ENCODE measurements at regions not wholly inside any gene's neighbourhood (a gene's known extent, or its start where the extent isn't known, plus 50 kb on each side); places are given as distances from the start of the nearest gene placed in this dataset.
A peak's percentile ranks its signal among the peaks of the same experiment; 100 is the strongest.

DNA sequence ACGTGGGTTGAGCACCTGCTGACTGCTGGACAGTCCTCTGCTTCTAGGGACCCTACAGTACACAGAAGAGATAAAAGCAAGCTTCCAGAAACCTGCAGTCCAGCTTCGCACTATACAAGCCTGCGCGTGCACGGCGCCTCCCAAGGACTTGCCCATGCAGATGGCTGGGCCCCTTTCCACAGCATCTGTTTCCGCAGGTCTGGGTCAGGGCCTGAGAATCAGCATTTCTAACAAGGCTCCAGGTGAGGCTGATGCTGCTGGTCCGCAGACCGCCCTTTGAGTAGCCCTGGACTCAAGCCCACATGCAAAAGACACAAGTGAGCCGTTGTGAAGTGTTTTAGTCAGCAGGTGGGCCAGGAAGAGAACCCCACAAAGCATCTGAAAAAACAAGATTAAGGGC, 133.1 kb downstream of the HSD17B3 start:
- Histone ChIP-seq H3K79me1 (ENCODE audit: low read depth, low read length) (no peaks in the 10 kb centered on the region), H4K20me1 (replicated peaks in 1 of 2; ENCODE audit: control insufficient read depth in 1 of 2, insufficient read depth in 2 of 2, low read length in 2 of 2) (no peaks in the 10 kb centered on the region), H3K4me2 (ENCODE audit: insufficient read depth in 1 of 2, low read depth in 2 of 2, low read length in 2 of 2) (0 out of 4 replicates have a peak overlapping the region, but pooled peaks of 1 of the 2 experiments have one; percentile 29), H3K9me3 (ENCODE audit: insufficient read depth in 2 of 2, low read depth in 1 of 2, low read length in 1 of 2) (no peaks in the 10 kb centered on the region), H2AK5ac (ENCODE audit: low read depth, low read length) (0 out of 2 replicates have a peak overlapping the region, but pooled peaks have one; percentile 3), H3K23ac (ENCODE audit: insufficient read length) (no peak overlapping the region), H3K4me1 (replicated peaks in 1 of 4; ENCODE audit: control insufficient read depth in 3 of 4, insufficient read depth in 4 of 4, low read length in 3 of 4) (peaks cover 0 to 12% (median 9%) of the 10 kb centered on the region in 4 experiments; a peak in 4 of 7 replicates), H3K23me2 (ENCODE audit: low read depth, low read length) (no peaks in the 10 kb centered on the region), H3K27me3 (replicated peaks in 1 of 4; ENCODE audit: control insufficient read depth in 3 of 4, extremely low read depth in 1 of 4, insufficient read depth in 3 of 4, low read length in 3 of 4) (no peaks in the 10 kb centered on the region), H3K36me3 (ENCODE audit: control insufficient read depth in 2 of 4, insufficient read depth in 4 of 4, low read length in 3 of 4) (no peaks in the 10 kb centered on the region), H3K9ac (replicated peaks in 1 of 4; ENCODE audit: extremely low read depth in 1 of 4, low read depth in 3 of 4, low read length in 3 of 4) (no peak overlapping the region), H3K27ac (ENCODE audit: low read depth, low read length) (no peak overlapping the region), H2BK15ac (ENCODE audit: low read length) (no peak overlapping the region), H2BK5ac (ENCODE audit: low read depth, low read length) (peak overlapping the region; percentile 56; the same call in 1 of the 2 replicates), H4K8ac (ENCODE audit: extremely low read depth, insufficient read depth, low read length) (peak overlapping the region; percentile 88; the same call in 1 of the 2 replicates), H2AFZ (ENCODE audit: low read length) (no peak overlapping the region), H4K5ac (ENCODE audit: insufficient read length, low read depth, low read length) (no peak overlapping the region), H3K4me3 (ENCODE audit: extremely low read depth in 1 of 4, insufficient read depth in 2 of 4, low read depth in 3 of 4, low read length in 4 of 4) (no peak overlapping the region), H3K4ac (replicated peaks; ENCODE audit: insufficient read length, low read depth, low read length) (no peak overlapping the region), H3K18ac (ENCODE audit: extremely low read depth, low read length) (no peak overlapping the region), H3K79me2 (ENCODE audit: control insufficient read depth in 1 of 2, insufficient read depth in 2 of 2, low read length in 2 of 2) (no peaks in the 10 kb centered on the region), H3K14ac (ENCODE audit: insufficient read length) (no peak overlapping the region), H2BK12ac (ENCODE audit: low read depth, low read length) (peak overlapping the region; percentile 6; the same call in 1 of the 2 replicates), H4K91ac (replicated peaks; ENCODE audit: insufficient read length, low read length) (no peak overlapping the region), H2BK120ac (replicated peaks; ENCODE audit: low read depth, low read length) (no peak overlapping the region), H2BK20ac (ENCODE audit: low read length) (no peak overlapping the region), H3K56ac (replicated peaks; ENCODE audit: insufficient read length, low read depth, low read length) (no peak overlapping the region)
- no peak for FAIRE-seq
- CTCF ChIA-PET (ENCODE audit: partially characterized antibody): interaction anchor here (0.7 kb wide), 2 partner anchors 29 to 97 kb away, joined by 3 to 6 read pairs; no protein-coding TSS in a partner anchor
- WGBS, 2 experiments (ENCODE audit: extremely low coverage in 1 of 2, insufficient coverage in 1 of 2, insufficient read length in 1 of 2, insufficient replicate concordance in 2 of 2, low coverage in 1 of 2, low lambda C conversion rate in 2 of 2, missing lambda C conversion rate in 1 of 2): 88% methylated on average over 8 of the region's 10 CpGs; no CpG with 5 or more reads in 1 of the 2 experiments
- DNase-seq (ENCODE audit: low read depth in 1 of 2, low spot score in 2 of 2): no peak
- POLR2A ChIA-PET (ENCODE audit: partially characterized antibody): interaction anchor here (0.7 kb wide), 1 partner anchor 639 kb away, joined by 3 read pairs; no protein-coding TSS in a partner anchor
- TF ChIP-seq MAFK (IDR thresholded peaks at IDR 0.05; ENCODE audit: low read depth, low read length): no peak
- TF ChIP-seq TCF12 (IDR thresholded peaks at IDR 0.05; ENCODE audit: low read depth, low read length): no peak
- no peak for TF ChIP-seq NRF1 (IDR thresholded peaks at IDR 0.05; ENCODE audit: low read depth, low read length)
- TF ChIP-seq ATF2 (IDR thresholded peaks at IDR 0.05; ENCODE audit: low read length): 0 out of 2 replicates have a peak, but pooled peaks have one; percentile 18
- TF ChIP-seq HDAC6 (IDR thresholded peaks at IDR 0.05; ENCODE audit: low read depth, low read length): no peak
